ENCODE measurements at regions not wholly inside any gene's neighbourhood (a gene's known extent, or its start where the extent isn't known, plus 50 kb on each side); places are given as distances from the start of the nearest gene placed in this dataset.

DNA sequence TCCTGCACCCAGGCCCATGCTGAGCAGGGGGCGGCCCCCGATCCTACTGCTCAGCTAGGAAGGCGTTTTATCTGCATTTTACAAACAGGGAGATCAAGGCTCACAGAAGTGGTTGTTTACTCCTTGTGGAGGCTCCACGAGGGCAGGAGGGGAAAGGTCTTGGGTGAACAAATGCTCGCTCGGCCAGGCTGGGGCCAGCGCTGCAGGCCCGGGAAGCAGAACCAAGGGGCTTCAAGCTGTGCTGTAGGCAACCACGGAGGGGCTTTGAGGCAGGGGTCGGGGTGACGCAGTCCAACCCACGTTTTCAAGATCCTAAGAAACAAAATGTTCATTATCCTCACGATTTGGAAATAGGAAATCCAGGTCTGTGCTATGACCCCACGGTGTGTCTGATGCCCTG, 125.8 kb downstream of the HMX1 start:
- DNase-seq (ENCODE audit: low read depth, low spot score) (no peak), ATAC-seq (no peak)
- Histone ChIP-seq H3K27ac (ENCODE audit: low read length) (no peak overlapping the region), H3K4me3 (ENCODE audit: low read depth in 2 of 2, low read length in 2 of 2) (no peak overlapping the region), H3K36me3 (ENCODE audit: control insufficient read depth, insufficient read depth, low read length) (no peaks in the 10 kb centered on the region), H3K4me1 (ENCODE audit: control insufficient read depth, insufficient read depth, low read length) (no peaks in the 10 kb centered on the region), H3K9me3 (ENCODE audit: control insufficient read depth, insufficient read depth, low read depth, low read length) (no peaks in the 10 kb centered on the region), H3K27me3 (ENCODE audit: control insufficient read depth, insufficient read depth, low read length) (no peaks in the 10 kb centered on the region)
- ChIA-PET POLR2A (no interaction called here), CTCF (no interaction called here)
- in situ Hi-C loops (cut with HindIII; ENCODE audit: low pct_unique_long_range_greater_than_20kb, low sequenced_read_pairs), result no loop called here
- TF ChIP-seq, protein P1, sequence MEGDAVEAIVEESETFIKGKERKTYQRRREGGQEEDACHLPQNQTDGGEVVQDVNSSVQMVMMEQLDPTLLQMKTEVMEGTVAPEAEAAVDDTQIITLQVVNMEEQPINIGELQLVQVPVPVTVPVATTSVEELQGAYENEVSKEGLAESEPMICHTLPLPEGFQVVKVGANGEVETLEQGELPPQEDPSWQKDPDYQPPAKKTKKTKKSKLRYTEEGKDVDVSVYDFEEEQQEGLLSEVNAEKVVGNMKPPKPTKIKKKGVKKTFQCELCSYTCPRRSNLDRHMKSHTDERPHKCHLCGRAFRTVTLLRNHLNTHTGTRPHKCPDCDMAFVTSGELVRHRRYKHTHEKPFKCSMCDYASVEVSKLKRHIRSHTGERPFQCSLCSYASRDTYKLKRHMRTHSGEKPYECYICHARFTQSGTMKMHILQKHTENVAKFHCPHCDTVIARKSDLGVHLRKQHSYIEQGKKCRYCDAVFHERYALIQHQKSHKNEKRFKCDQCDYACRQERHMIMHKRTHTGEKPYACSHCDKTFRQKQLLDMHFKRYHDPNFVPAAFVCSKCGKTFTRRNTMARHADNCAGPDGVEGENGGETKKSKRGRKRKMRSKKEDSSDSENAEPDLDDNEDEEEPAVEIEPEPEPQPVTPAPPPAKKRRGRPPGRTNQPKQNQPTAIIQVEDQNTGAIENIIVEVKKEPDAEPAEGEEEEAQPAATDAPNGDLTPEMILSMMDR (IDR thresholded peaks at IDR 0.05), result no peak
- TF ChIP-seq POLR2AphosphoS5 (IDR thresholded peaks at IDR 0.05; ENCODE audit: low read depth, low read length), result no peak
- TF ChIP-seq TCF7L2 (IDR thresholded peaks at IDR 0.05; ENCODE audit: low read depth, low read length), result no peak
- TF ChIP-seq, protein P2, sequence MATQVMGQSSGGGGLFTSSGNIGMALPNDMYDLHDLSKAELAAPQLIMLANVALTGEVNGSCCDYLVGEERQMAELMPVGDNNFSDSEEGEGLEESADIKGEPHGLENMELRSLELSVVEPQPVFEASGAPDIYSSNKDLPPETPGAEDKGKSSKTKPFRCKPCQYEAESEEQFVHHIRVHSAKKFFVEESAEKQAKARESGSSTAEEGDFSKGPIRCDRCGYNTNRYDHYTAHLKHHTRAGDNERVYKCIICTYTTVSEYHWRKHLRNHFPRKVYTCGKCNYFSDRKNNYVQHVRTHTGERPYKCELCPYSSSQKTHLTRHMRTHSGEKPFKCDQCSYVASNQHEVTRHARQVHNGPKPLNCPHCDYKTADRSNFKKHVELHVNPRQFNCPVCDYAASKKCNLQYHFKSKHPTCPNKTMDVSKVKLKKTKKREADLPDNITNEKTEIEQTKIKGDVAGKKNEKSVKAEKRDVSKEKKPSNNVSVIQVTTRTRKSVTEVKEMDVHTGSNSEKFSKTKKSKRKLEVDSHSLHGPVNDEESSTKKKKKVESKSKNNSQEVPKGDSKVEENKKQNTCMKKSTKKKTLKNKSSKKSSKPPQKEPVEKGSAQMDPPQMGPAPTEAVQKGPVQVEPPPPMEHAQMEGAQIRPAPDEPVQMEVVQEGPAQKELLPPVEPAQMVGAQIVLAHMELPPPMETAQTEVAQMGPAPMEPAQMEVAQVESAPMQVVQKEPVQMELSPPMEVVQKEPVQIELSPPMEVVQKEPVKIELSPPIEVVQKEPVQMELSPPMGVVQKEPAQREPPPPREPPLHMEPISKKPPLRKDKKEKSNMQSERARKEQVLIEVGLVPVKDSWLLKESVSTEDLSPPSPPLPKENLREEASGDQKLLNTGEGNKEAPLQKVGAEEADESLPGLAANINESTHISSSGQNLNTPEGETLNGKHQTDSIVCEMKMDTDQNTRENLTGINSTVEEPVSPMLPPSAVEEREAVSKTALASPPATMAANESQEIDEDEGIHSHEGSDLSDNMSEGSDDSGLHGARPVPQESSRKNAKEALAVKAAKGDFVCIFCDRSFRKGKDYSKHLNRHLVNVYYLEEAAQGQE (IDR thresholded peaks at IDR 0.05; ENCODE audit: insufficient read depth in 1 of 2, low read depth in 2 of 2, low read length in 1 of 2), result no peak
- no peak for TF ChIP-seq SIN3A (IDR thresholded peaks at IDR 0.05; ENCODE audit: borderline replicate concordance, insufficient read depth, low read depth, low read length)
- no TSS peak for BruUV-seq (replicated peaks)
- intact Hi-C loops (cut with micrococcal nuclease; ENCODE audit: unreplicated experiment), result no loop called here

DNA sequence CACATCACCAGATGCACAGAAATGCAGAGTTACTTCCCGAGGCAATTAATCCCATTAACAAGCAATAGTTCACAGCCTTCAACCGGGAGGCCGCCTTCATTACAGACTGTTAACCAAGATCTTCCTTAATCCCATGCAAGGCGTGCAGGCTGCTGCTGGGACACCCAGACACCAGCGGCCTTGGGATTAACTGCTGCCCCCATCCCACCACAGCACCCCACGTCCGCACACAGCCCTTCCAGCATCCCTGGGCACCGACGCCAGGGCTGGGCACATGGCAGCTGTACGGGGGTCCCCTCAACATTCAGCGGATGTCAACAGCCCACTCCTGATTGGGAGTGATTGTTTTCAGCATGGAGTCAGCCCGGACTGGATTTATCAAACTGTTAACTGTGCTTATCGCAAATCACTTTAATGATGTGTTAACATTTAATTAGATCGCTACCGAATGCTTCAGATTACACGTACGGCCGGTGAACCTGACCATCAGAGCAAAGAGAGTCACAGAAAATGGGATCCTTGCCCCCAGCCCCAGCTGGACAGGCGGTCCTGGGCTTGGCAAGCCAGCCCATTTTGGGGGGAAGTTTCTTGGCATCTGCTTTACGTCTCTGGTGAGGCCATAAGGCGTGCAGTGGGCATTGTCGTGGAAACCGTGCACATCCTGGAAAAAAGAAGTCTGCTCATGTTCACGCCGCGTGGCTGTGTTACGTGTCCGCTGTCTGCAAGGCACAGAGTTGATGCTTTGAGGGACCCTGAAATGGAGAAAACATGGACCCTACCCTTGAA, 126.4 kb downstream of the HMX1 start:
- ChIA-PET CTCF (no interaction called here), POLR2A (no interaction called here)
- Histone ChIP-seq H3K27ac (ENCODE audit: low read length) (no peak overlapping the region), H3K36me3 (ENCODE audit: control insufficient read depth, insufficient read depth, low read length) (no peaks in the 10 kb centered on the region), H3K9me3 (ENCODE audit: control insufficient read depth, insufficient read depth, low read depth, low read length) (no peaks in the 10 kb centered on the region), H3K27me3 (ENCODE audit: control insufficient read depth, insufficient read depth, low read length) (no peaks in the 10 kb centered on the region), H3K4me3 (ENCODE audit: low read depth in 2 of 2, low read length in 2 of 2) (no peak overlapping the region), H3K4me1 (ENCODE audit: control insufficient read depth, insufficient read depth, low read length) (no peaks in the 10 kb centered on the region)
- no peak for ATAC-seq
- in situ Hi-C loops (cut with HindIII; ENCODE audit: low pct_unique_long_range_greater_than_20kb, low sequenced_read_pairs) (no loop called here), intact Hi-C loops (cut with micrococcal nuclease; ENCODE audit: unreplicated experiment) (no loop called here)
- TF ChIP-seq, protein P2 (IDR thresholded peaks at IDR 0.05; ENCODE audit: insufficient read depth in 1 of 2, low read depth in 2 of 2, low read length in 1 of 2), result no peak
- TF ChIP-seq TCF7L2 (IDR thresholded peaks at IDR 0.05; ENCODE audit: low read depth, low read length) (no peak), SIN3A (IDR thresholded peaks at IDR 0.05; ENCODE audit: borderline replicate concordance, insufficient read depth, low read depth, low read length) (no peak), POLR2AphosphoS5 (IDR thresholded peaks at IDR 0.05; ENCODE audit: low read depth, low read length) (no peak)
- TF ChIP-seq, protein P1 (IDR thresholded peaks at IDR 0.05), result no peak
- no TSS peak for BruUV-seq (replicated peaks)
- no peak for DNase-seq (ENCODE audit: low read depth, low spot score)
